BE2C (cell line): ENCODE measurements at regions not wholly inside any gene's neighbourhood (a gene's known extent, or its start where the extent isn't known, plus 50 kb on each side); places are given as distances from the start of the nearest gene placed in this dataset.

Source experiments
- DNase-seq: peaks from one replicate; pipeline ENCODE4 v3.0.0-alpha.2; 2020
- H3K27me3 ChIP-seq: fragments of 250-450 bp; sonication (Bioruptor Pico); 2 replicates; pipeline ENCODE4 v1.5.1; 2020; ENCODE audit warnings: mild to moderate bottlenecking
- H3K36me3 ChIP-seq: fragments of 250-450 bp; sonication (Bioruptor Pico); 2 replicates; pipeline ENCODE4 v1.5.1; 2020; ENCODE audit warnings: mild to moderate bottlenecking
- H3K4me1 ChIP-seq: fragments of 250-450 bp; sonication (Bioruptor Pico); 2 replicates; pipeline ENCODE4 v1.5.1; 2020
- H3K4me3 ChIP-seq: 2 replicates; pipeline ENCODE4 v1.5.1; 2011; ENCODE audit warnings: low read depth, low read length
- H3K9me3 ChIP-seq: fragments of 250-450 bp; sonication (Bioruptor Pico); 2 replicates; pipeline ENCODE4 v1.5.1; 2020
- CTCF ChIP-seq: IDR thresholded peaks from 2 replicates; pipeline ENCODE4 v1.5.1; 2012; ENCODE audit warnings: mild to moderate bottlenecking, low read depth, low read length

GRCh38 chr4:20042769-20043168 lies 208.9 kb upstream of the SLIT2 start:
- no peaks in the 10 kb centered on the region for H3K27me3 ChIP-seq
- no peak overlapping the region for H3K4me3 ChIP-seq
- H3K4me1 ChIP-seq: no peaks in the 10 kb centered on the region
- no peaks in the 10 kb centered on the region for H3K9me3 ChIP-seq
- no peak for TF ChIP-seq CTCF
- H3K36me3 ChIP-seq: no peaks in the 10 kb centered on the region
- no peak for DNase-seq

GRCh38 chr4:20041839-20042407 lies 209.8 kb upstream of the SLIT2 start:
- no peaks in the 10 kb centered on the region for H3K27me3 ChIP-seq
- DNase-seq: no peak
- TF ChIP-seq CTCF: no peak
- no peak overlapping the region for H3K4me3 ChIP-seq
- no peaks in the 10 kb centered on the region for H3K4me1 ChIP-seq
- no peaks in the 10 kb centered on the region for H3K9me3 ChIP-seq
- H3K36me3 ChIP-seq: no peaks in the 10 kb centered on the region

- DNase-seq: no peak
- Histone ChIP-seq H3K36me3 (no peaks in the 10 kb centered on the region), H3K4me1 (no peaks in the 10 kb centered on the region), H3K27me3 (no peaks in the 10 kb centered on the region), H3K4me3 (no peak overlapping the region), H3K9me3 (no peaks in the 10 kb centered on the region)
- no peak for TF ChIP-seq CTCF
These were observed 214.0 kb upstream of the SLIT2 start for GRCh38 chr4:20037745-20038144.

- no peak for DNase-seq
These were observed 221.6 kb upstream of the SLIT2 start for GRCh38 chr4:20030108-20030507.

GRCh38 chr4:20028645-20029044 lies 223.1 kb upstream of the SLIT2 start:
- no peak for DNase-seq

More at GRCh38 chr4:20030108-20030507, 221.6 kb upstream of the SLIT2 start:
- no peaks in the 10 kb centered on the region for H3K27me3 ChIP-seq
- H3K4me1 ChIP-seq: no peaks in the 10 kb centered on the region
- TF ChIP-seq CTCF: no peak
- no peaks in the 10 kb centered on the region for H3K9me3 ChIP-seq
- no peak overlapping the region for H3K4me3 ChIP-seq
- no peaks in the 10 kb centered on the region for H3K36me3 ChIP-seq

More at GRCh38 chr4:20028645-20029044, 223.1 kb upstream of the SLIT2 start:
- TF ChIP-seq CTCF: no peak
- Histone ChIP-seq H3K4me3 (no peak overlapping the region), H3K27me3 (no peaks in the 10 kb centered on the region), H3K4me1 (no peaks in the 10 kb centered on the region), H3K9me3 (no peaks in the 10 kb centered on the region), H3K36me3 (no peaks in the 10 kb centered on the region)
